Trophoblast cell (in vitro differentiated cells and primary cell): ENCODE measurements at regions not wholly inside any gene's neighbourhood (a gene's known extent, or its start where the extent isn't known, plus 50 kb on each side); places are given as distances from the start of the nearest gene placed in this dataset.
A peak's percentile ranks its signal among the peaks of the same experiment; 100 is the strongest.

ENCODE experiments used
- DNase-seq, 2 donors: peaks; one replicate each; pipeline ENCODE4 v3.0.0-alpha.2; 2016
- H2AFZ ChIP-seq: 2 replicates; pipeline ENCODE4 v1.6.1; 2013; ENCODE audit warnings: low read length, moderate library complexity, mild to moderate bottlenecking; ENCODE audit not compliant: insufficient read depth, poor library complexity
- H2AK5ac ChIP-seq: 2 replicates; pipeline ENCODE4 v1.6.1; 2013; ENCODE audit warnings: mild to moderate bottlenecking, low read length
- H2BK120ac ChIP-seq: 2 replicates; pipeline ENCODE4 v1.6.1; 2013; ENCODE audit warnings: low read length, mild to moderate bottlenecking, moderate library complexity; ENCODE audit not compliant: insufficient read depth, poor library complexity
- H2BK12ac ChIP-seq: 2 replicates; pipeline ENCODE4 v1.6.1; 2013; ENCODE audit warnings: mild to moderate bottlenecking, low read length, moderate library complexity
- H2BK5ac ChIP-seq: 2 replicates; pipeline ENCODE4 v1.6.1; 2013; ENCODE audit warnings: low read length, low read depth, moderate library complexity, mild to moderate bottlenecking; ENCODE audit not compliant: poor library complexity
- H3K14ac ChIP-seq: 2 replicates; pipeline ENCODE4 v1.6.1; 2013; ENCODE audit warnings: mild to moderate bottlenecking, low read length
- H3K18ac ChIP-seq: 2 replicates; pipeline ENCODE4 v1.6.1; 2013; ENCODE audit warnings: mild to moderate bottlenecking, low read length
- H3K23ac ChIP-seq: 2 replicates; pipeline ENCODE4 v1.6.1; 2013; ENCODE audit warnings: low read length
- H3K27ac ChIP-seq: 2 replicates; pipeline ENCODE4 v1.5.1; 2013; ENCODE audit warnings: low read depth, mild to moderate bottlenecking, inconsistent platforms, low read length, moderate library complexity
- H3K27me3 ChIP-seq: 2 replicates; pipeline ENCODE4 v1.6.1; 2013; ENCODE audit warnings: inconsistent platforms, mild to moderate bottlenecking, low read length, moderate library complexity; ENCODE audit not compliant: insufficient read depth
- H3K36me3 ChIP-seq, 2 experiments: 1 replicate in 1 of 2; 2 replicates in 1 of 2; pipeline ENCODE4 v1.6.1; 2013; ENCODE audit warnings: low read length in 2 of 2, mild to moderate bottlenecking in 2 of 2, moderate library complexity in 1 of 2; ENCODE audit not compliant: insufficient read depth in 2 of 2, control insufficient read depth in 1 of 2
- H3K4ac ChIP-seq: 2 replicates; pipeline ENCODE4 v1.6.1; 2013; ENCODE audit warnings: low read depth, mild to moderate bottlenecking, low read length, moderate library complexity
- H3K4me1 ChIP-seq, 2 experiments: 1 replicate in 1 of 2; 2 replicates in 1 of 2; pipeline ENCODE4 v1.6.1; 2013; ENCODE audit warnings: low read length in 2 of 2, mild to moderate bottlenecking in 2 of 2, moderate library complexity in 1 of 2; ENCODE audit not compliant: insufficient read depth in 2 of 2, control insufficient read depth in 1 of 2
- H3K4me2 ChIP-seq: 2 replicates; pipeline ENCODE4 v1.6.1; 2013; ENCODE audit warnings: inconsistent platforms, mild to moderate bottlenecking, low read length, moderate library complexity
- H3K4me3 ChIP-seq: 2 replicates; pipeline ENCODE4 v1.5.1; 2013; ENCODE audit warnings: mild to moderate bottlenecking, low read depth, low read length, inconsistent platforms
- H3K79me1 ChIP-seq: one replicate; pipeline ENCODE4 v1.6.1; 2013; ENCODE audit warnings: low read length
- H3K79me2 ChIP-seq: 2 replicates; pipeline ENCODE4 v1.6.1; 2013; ENCODE audit warnings: low read length, mild to moderate bottlenecking; ENCODE audit not compliant: control insufficient read depth, insufficient read depth, poor library complexity
- H3K9ac ChIP-seq: 2 replicates; pipeline ENCODE4 v1.6.1; 2013; ENCODE audit warnings: mild to moderate bottlenecking, low read length
- H3K9me3 ChIP-seq: 2 replicates; pipeline ENCODE4 v1.6.1; 2013; ENCODE audit warnings: low read depth, mild to moderate bottlenecking, control low read depth, inconsistent platforms, low read length; ENCODE audit not compliant: insufficient read depth
- H4K12ac ChIP-seq: 2 replicates; pipeline ENCODE4 v1.6.1; 2013; ENCODE audit warnings: low read depth, mild to moderate bottlenecking, low read length, moderate library complexity
- H4K8ac ChIP-seq: 2 replicates; pipeline ENCODE4 v1.6.1; 2013; ENCODE audit warnings: low read depth, mild to moderate bottlenecking, low read length, moderate library complexity
- H4K91ac ChIP-seq: one replicate; pipeline ENCODE4 v1.6.1; 2013; ENCODE audit warnings: low read depth, mild to moderate bottlenecking, low read length, moderate library complexity
- WGBS: extraction: QIAGEN DNeasy Blood & Tissue Kit; methylation state at CpG from one replicate; pipeline ENCODE4 v1.1.7; 2013; ENCODE audit warnings: missing lambda C conversion rate; ENCODE audit not compliant: insufficient read length, insufficient coverage; ENCODE audit errors: extremely low coverage; 5-methylcytosine and 5-hydroxymethylcytosine counted together

- WGBS, result no CpG with 5 or more reads among the region's 9 CpGs
- Histone ChIP-seq H2BK5ac (no peak overlapping the region), H3K36me3 (no peaks in the 10 kb centered on the region), H3K27ac (no peak overlapping the region), H3K18ac (no peak overlapping the region), H3K4me3 (no peak overlapping the region), H3K23ac (no peak overlapping the region), H3K79me1 (peaks cover 8% of the 10 kb centered on the region), H3K79me2 (no peaks in the 10 kb centered on the region), H3K27me3 (no peaks in the 10 kb centered on the region), H4K8ac (no peak overlapping the region), H3K9me3 (no peaks in the 10 kb centered on the region), H4K12ac (no peak overlapping the region), H3K4me2 (no peak overlapping the region), H2AFZ (no peak overlapping the region), H3K4me1 (peaks cover 4 to 18% of the 10 kb centered on the region in 2 experiments), H3K9ac (no peak overlapping the region), H2BK12ac (no peak overlapping the region), H2BK120ac (no peak overlapping the region), H3K14ac (peak overlapping the region; percentile 41), H4K91ac (peak overlapping the region; percentile 29), H2AK5ac (peak overlapping the region; percentile 39), H3K4ac (no peak overlapping the region)
- no peak for DNase-seq
Measured at GRCh38 chr22:27205492-27206373, 548.3 kb downstream of the MIAT start.

GRCh38 chr22:27206374-27207133 lies 549.2 kb downstream of the MIAT start:
- DNase-seq, result no peak
- H3K36me3 ChIP-seq, result no peaks in the 10 kb centered on the region
- peak overlapping the region; percentile 50 for H2AK5ac ChIP-seq
- H4K91ac ChIP-seq, result peak overlapping the region; percentile 29
- no peaks in the 10 kb centered on the region for H3K79me2 ChIP-seq
- no peaks in the 10 kb centered on the region for H3K27me3 ChIP-seq
- H3K14ac ChIP-seq, result no peak overlapping the region
- H3K4ac ChIP-seq, result peak overlapping the region; percentile 15
- H3K23ac ChIP-seq, result no peak overlapping the region
- H3K18ac ChIP-seq, result no peak overlapping the region
- no peak overlapping the region for H2AFZ ChIP-seq
- no peak overlapping the region for H3K9ac ChIP-seq
- no peaks in the 10 kb centered on the region for H3K9me3 ChIP-seq
- H2BK120ac ChIP-seq, result no peak overlapping the region
- no peak overlapping the region for H4K12ac ChIP-seq
- WGBS, result no CpG with 5 or more reads among the region's 4 CpGs
- no peak overlapping the region for H3K4me3 ChIP-seq
- no peak overlapping the region for H3K4me2 ChIP-seq
- H3K4me1 ChIP-seq, result peaks cover 4 to 18% of the 10 kb centered on the region in 2 experiments
- H3K27ac ChIP-seq, result no peak overlapping the region
- no peak overlapping the region for H2BK5ac ChIP-seq
- H3K79me1 ChIP-seq, result peaks cover 8% of the 10 kb centered on the region
- peak overlapping the region; percentile 45 for H2BK12ac ChIP-seq
- H4K8ac ChIP-seq, result no peak overlapping the region

GRCh38 chr22:27207266-27207665 lies 549.9 kb downstream of the MIAT start:
- DNase-seq, result no peak

GRCh38 chr22:27207907-27208306 lies 550.5 kb downstream of the MIAT start:
- no peak overlapping the region for H3K23ac ChIP-seq
- no peak overlapping the region for H3K27ac ChIP-seq

More at GRCh38 chr22:27207266-27207665, 549.9 kb downstream of the MIAT start:
- no peaks in the 10 kb centered on the region for H3K9me3 ChIP-seq
- H3K79me2 ChIP-seq, result no peaks in the 10 kb centered on the region
- H2AK5ac ChIP-seq, result no peak overlapping the region
- H2AFZ ChIP-seq, result no peak overlapping the region
- H4K91ac ChIP-seq, result peak overlapping the region; percentile 56
- peak overlapping the region; percentile 18 for H2BK5ac ChIP-seq
- H2BK12ac ChIP-seq, result peak overlapping the region; percentile 6
- H3K14ac ChIP-seq, result no peak overlapping the region
- H3K23ac ChIP-seq, result no peak overlapping the region
- no CpG with 5 or more reads among the region's 5 CpGs for WGBS
- H4K8ac ChIP-seq, result no peak overlapping the region
- H3K18ac ChIP-seq, result no peak overlapping the region
- no peak overlapping the region for H2BK120ac ChIP-seq
- no peak overlapping the region for H3K4me3 ChIP-seq
- no peaks in the 10 kb centered on the region for H3K27me3 ChIP-seq
- no peak overlapping the region for H3K9ac ChIP-seq
- H3K4ac ChIP-seq, result no peak overlapping the region
- H3K4me1 ChIP-seq, result peaks cover 4 to 18% of the 10 kb centered on the region in 2 experiments
- H3K27ac ChIP-seq, result no peak overlapping the region
- H3K79me1 ChIP-seq, result peaks cover 6% of the 10 kb centered on the region
- no peaks in the 10 kb centered on the region for H3K36me3 ChIP-seq
- no peak overlapping the region for H4K12ac ChIP-seq
- H3K4me2 ChIP-seq, result no peak overlapping the region

More at GRCh38 chr22:27207907-27208306, 550.5 kb downstream of the MIAT start:
- H3K4me3 ChIP-seq, result no peak overlapping the region
- H2AK5ac ChIP-seq, result no peak overlapping the region
- no peak overlapping the region for H2BK12ac ChIP-seq
- no peaks in the 10 kb centered on the region for H3K9me3 ChIP-seq
- H3K36me3 ChIP-seq, result no peaks in the 10 kb centered on the region
- no peak overlapping the region for H2BK5ac ChIP-seq
- H3K4me1 ChIP-seq, result peaks cover 8 to 22% of the 10 kb centered on the region in 2 experiments
- H4K8ac ChIP-seq, result no peak overlapping the region
- DNase-seq, result no peak
- no peak overlapping the region for H4K12ac ChIP-seq
- H3K4me2 ChIP-seq, result no peak overlapping the region
- no peak overlapping the region for H3K18ac ChIP-seq
- no peak overlapping the region for H2AFZ ChIP-seq
- H3K9ac ChIP-seq, result no peak overlapping the region
- H4K91ac ChIP-seq, result no peak overlapping the region
- H3K79me2 ChIP-seq, result no peaks in the 10 kb centered on the region
- H2BK120ac ChIP-seq, result no peak overlapping the region
- no CpG with 5 or more reads among the region's 4 CpGs for WGBS
- H3K79me1 ChIP-seq, result peaks cover 4% of the 10 kb centered on the region
- no peak overlapping the region for H3K14ac ChIP-seq
- H3K27me3 ChIP-seq, result no peaks in the 10 kb centered on the region
- H3K4ac ChIP-seq, result no peak overlapping the region
